OCI-LY3 (cell line): ENCODE measurements at regions not wholly inside any gene's neighbourhood (a gene's known extent, or its start where the extent isn't known, plus 50 kb on each side); places are given as distances from the start of the nearest gene placed in this dataset.

Source experiments
- CTCF ChIP-seq: fragments of 200-600, 300-600 bp; sonication (generic); IDR thresholded peaks from 2 replicates; pipeline ENCODE4 v1.5.1; 2014; ENCODE audit warnings: antibody characterized with exemption, low read length, low read depth
- EZH2phosphoT487 ChIP-seq: fragments of 200-600 bp; shearing (Covaris generic); IDR thresholded peaks from 2 replicates; pipeline ENCODE4 v1.6.1; 2018; ENCODE audit warnings: antibody characterized with exemption, mixed run types, low read depth

GRCh38 chr13:111047326-111047725 is 67.8 kb upstream of the ARHGEF7 start:
- TF ChIP-seq CTCF (no peak), EZH2phosphoT487 (no peak)
